ENCODE measurements at regions not wholly inside any gene's neighbourhood (a gene's known extent, or its start where the extent isn't known, plus 50 kb on each side); places are given as distances from the start of the nearest gene placed in this dataset.

DNA sequence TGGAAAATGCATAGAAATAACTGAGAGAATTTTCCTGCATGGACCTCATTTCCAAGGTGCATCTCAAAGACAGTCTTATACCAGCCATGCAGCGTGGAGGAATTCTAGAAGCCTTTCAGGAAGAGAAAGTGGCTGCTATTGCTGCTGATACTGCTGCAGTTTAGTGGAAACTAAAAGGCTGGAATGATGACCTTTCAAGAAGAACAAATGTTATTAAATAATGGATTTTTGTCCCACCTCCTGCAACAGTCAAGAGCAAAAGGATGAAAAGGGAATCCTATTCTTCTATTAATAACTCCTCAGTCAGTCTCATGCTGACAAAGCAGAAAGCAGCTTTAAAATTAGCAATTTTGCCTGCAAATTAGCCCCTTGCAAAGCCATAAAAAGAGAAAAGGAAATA lies 68.2 kb upstream of the C1orf87 start:
- intact Hi-C loops (cut with micrococcal nuclease; ENCODE audit: unreplicated experiment): no loop called here

GRCh38 chr1:60141276-60141675 lies 67.7 kb upstream of the C1orf87 start:
- no peaks in the 10 kb centered on the region for H3K9me2 ChIP-seq (ENCODE audit: insufficient read depth, low read length)
- TF ChIP-seq CTCF (conservative IDR thresholded peaks at IDR 0.05; ENCODE audit: low read length): no peak
- ChIA-PET POLR2A (no interaction called here), CTCF (ENCODE audit: unreplicated experiment) (no interaction called here)
- no peak overlapping the region for H2AFZ ChIP-seq (ENCODE audit: low read length)
- no peak overlapping the region for H3K4me2 ChIP-seq (ENCODE audit: low read length)
- H3K79me2 ChIP-seq (ENCODE audit: insufficient read depth, low read depth, low read length): no peaks in the 10 kb centered on the region
- H3K27ac ChIP-seq (ENCODE audit: low read depth, low read length, poor library complexity, severe bottlenecking): no peak overlapping the region
- BruUV-seq (replicated peaks): no TSS peak
- intact Hi-C loops (cut with micrococcal nuclease; ENCODE audit: unreplicated experiment): no loop called here
- no peaks in the 10 kb centered on the region for H4K20me1 ChIP-seq (ENCODE audit: insufficient read depth, low read length)
- no peaks in the 10 kb centered on the region for H3K36me3 ChIP-seq (ENCODE audit: insufficient read depth, low read length)
- H3K4me3 ChIP-seq (ENCODE audit: low read depth, low read length, poor library complexity, severe bottlenecking): no peak overlapping the region
- DNase-seq (ENCODE audit: low spot score): no peak
- no peaks in the 10 kb centered on the region for H3K9me3 ChIP-seq (ENCODE audit: low read length)
- no peaks in the 10 kb centered on the region for H3K4me1 ChIP-seq (ENCODE audit: insufficient read depth, low read length, poor library complexity, severe bottlenecking)

More for the DNA sequence above, 68.2 kb upstream of the C1orf87 start:
- Histone ChIP-seq H3K9me2 (ENCODE audit: insufficient read depth, low read length) (no peaks in the 10 kb centered on the region), H3K4me2 (ENCODE audit: low read length) (no peak overlapping the region), H3K79me2 (ENCODE audit: insufficient read depth, low read depth, low read length) (no peaks in the 10 kb centered on the region), H3K27ac (ENCODE audit: low read depth, low read length, poor library complexity, severe bottlenecking) (no peak overlapping the region), H3K4me1 (ENCODE audit: insufficient read depth, low read length, poor library complexity, severe bottlenecking) (no peaks in the 10 kb centered on the region), H3K4me3 (ENCODE audit: low read depth, low read length, poor library complexity, severe bottlenecking) (no peak overlapping the region), H3K36me3 (ENCODE audit: insufficient read depth, low read length) (no peaks in the 10 kb centered on the region), H4K20me1 (ENCODE audit: insufficient read depth, low read length) (no peaks in the 10 kb centered on the region), H3K9me3 (ENCODE audit: low read length) (no peaks in the 10 kb centered on the region), H2AFZ (ENCODE audit: low read length) (no peak overlapping the region)
- CTCF ChIA-PET (ENCODE audit: unreplicated experiment): no interaction called here
- no TSS peak for BruUV-seq (replicated peaks)
- POLR2A ChIA-PET: no interaction called here
- no peak for DNase-seq (ENCODE audit: low spot score)
- TF ChIP-seq CTCF (conservative IDR thresholded peaks at IDR 0.05; ENCODE audit: low read length) (no peak), EZH2phosphoT487 (IDR thresholded peaks at IDR 0.05; ENCODE audit: borderline replicate concordance, low read depth, low read length) (no peak)

- BruUV-seq (replicated peaks): no TSS peak
- intact Hi-C loops (cut with micrococcal nuclease; ENCODE audit: unreplicated experiment): no loop called here
- Histone ChIP-seq H3K4me3 (ENCODE audit: low read depth, low read length, poor library complexity, severe bottlenecking) (no peak overlapping the region), H3K79me2 (ENCODE audit: insufficient read depth, low read depth, low read length) (no peaks in the 10 kb centered on the region), H3K4me2 (ENCODE audit: low read length) (no peak overlapping the region), H3K9me2 (ENCODE audit: insufficient read depth, low read length) (no peaks in the 10 kb centered on the region), H4K20me1 (ENCODE audit: insufficient read depth, low read length) (no peaks in the 10 kb centered on the region), H3K27ac (ENCODE audit: low read depth, low read length, poor library complexity, severe bottlenecking) (no peak overlapping the region), H3K9me3 (ENCODE audit: low read length) (no peaks in the 10 kb centered on the region), H2AFZ (ENCODE audit: low read length) (no peak overlapping the region), H3K4me1 (ENCODE audit: insufficient read depth, low read length, poor library complexity, severe bottlenecking) (no peaks in the 10 kb centered on the region), H3K36me3 (ENCODE audit: insufficient read depth, low read length) (no peaks in the 10 kb centered on the region)
- DNase-seq (ENCODE audit: low spot score): no peak
- TF ChIP-seq EZH2phosphoT487 (IDR thresholded peaks at IDR 0.05; ENCODE audit: borderline replicate concordance, low read depth, low read length) (no peak), CTCF (conservative IDR thresholded peaks at IDR 0.05; ENCODE audit: low read length) (no peak)
- ChIA-PET POLR2A (interaction anchor here (0.6 kb wide), 1 partner anchor 366 kb away, joined by 4 read pairs; no protein-coding TSS in a partner anchor), CTCF (ENCODE audit: unreplicated experiment) (no interaction called here)
These were observed 63.8 kb upstream of the C1orf87 start for GRCh38 chr1:60137406-60137805.

Data from OCI-LY7 (cell line).